GM18951 (cell line): ENCODE measurements at regions not wholly inside any gene's neighbourhood (a gene's known extent, or its start where the extent isn't known, plus 50 kb on each side); places are given as distances from the start of the nearest gene placed in this dataset.

Experiments used
- POLR2A ChIP-seq: IDR thresholded peaks from 4 replicates; pipeline ENCODE4 v1.6.1; 2011; ENCODE audit warnings: mild to moderate bottlenecking; ENCODE audit not compliant: insufficient read length, insufficient read depth; ENCODE audit errors: extremely low read depth
- in situ Hi-C: fragments of 300-500 bp; cut with MboI; formaldehyde crosslinking; loops from one replicate; pipeline ENCODE4 v1.12.0; 2022; ENCODE audit warnings: low sequenced_read_pairs, mixed read lengths, inconsistent platforms; ENCODE audit not compliant: unreplicated experiment

DNA sequence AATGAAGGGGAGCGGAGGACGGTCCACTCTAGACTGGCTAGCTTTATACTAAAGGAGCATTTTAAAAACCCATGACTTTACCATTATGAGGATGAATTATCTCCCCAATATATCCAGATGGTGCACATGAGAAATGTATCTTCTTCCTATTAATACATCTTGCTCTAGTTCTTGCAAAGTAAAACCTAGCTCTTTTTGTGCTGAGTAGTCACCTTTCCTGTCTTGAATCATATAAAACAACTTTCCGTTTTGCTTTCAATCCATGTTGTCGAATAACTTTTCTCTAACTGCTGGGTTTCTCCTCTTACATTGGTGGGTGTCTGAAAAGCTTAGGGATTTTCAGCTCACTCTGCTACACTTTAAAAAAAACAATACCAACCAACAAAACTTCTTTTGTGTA is 96.3 kb upstream of the TAC1 start:
- no peak for TF ChIP-seq POLR2A
- in situ Hi-C loops, result no loop called here

DNA sequence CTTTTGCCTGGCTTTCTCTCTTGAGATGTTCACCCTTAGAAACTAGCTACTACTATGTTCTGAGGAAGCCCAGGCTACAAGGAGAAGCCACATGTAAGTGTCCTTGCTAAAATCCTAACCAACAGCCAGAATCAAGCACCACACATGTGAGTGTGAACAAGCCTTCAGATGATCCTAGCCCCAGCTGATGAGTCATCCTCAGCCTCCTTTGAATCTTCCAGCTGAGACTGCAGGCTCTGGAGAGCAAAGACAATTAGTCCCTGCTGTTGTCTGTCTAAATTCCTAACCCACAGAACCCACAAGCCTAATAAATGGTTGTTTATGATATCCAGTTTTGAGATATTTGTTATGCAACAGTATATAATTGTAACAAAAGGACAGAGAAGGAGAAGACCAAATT is 92.8 kb upstream of the TAC1 start:
- no peak for TF ChIP-seq POLR2A
- in situ Hi-C loops, result no loop called here

DNA sequence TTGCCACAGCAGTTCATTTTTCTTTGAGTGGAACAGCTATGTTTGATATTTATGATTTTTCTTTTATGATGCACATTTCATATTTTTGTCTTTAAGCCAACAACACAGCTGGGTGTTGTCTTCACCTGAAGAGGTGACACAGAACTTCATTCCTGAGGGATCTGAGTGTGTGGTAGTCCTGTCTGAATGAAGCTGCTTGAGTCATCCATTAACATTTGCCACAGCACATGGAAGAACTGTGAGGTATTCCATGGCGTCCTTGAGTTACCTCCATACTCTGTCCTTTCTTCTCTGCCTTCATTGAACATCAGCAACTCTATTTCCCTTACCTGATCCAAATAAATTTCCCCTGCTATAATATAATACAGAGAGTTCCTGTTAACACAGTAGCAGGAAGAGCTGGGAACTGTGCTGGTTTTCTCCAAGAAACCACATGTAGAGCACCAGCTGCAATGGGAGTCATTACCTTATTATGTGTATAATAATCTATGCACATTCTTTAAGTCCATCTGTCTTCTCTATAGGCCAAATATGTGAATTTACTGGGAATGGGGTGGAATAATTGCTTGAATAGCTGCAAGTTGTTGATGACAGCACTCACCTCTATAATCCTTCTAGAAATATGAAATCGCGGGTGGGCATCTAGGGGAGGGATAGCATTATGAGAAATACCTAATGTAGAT is 72.4 kb upstream of the TAC1 start:
- TF ChIP-seq POLR2A, result no peak
- in situ Hi-C loops, result no loop called here

DNA sequence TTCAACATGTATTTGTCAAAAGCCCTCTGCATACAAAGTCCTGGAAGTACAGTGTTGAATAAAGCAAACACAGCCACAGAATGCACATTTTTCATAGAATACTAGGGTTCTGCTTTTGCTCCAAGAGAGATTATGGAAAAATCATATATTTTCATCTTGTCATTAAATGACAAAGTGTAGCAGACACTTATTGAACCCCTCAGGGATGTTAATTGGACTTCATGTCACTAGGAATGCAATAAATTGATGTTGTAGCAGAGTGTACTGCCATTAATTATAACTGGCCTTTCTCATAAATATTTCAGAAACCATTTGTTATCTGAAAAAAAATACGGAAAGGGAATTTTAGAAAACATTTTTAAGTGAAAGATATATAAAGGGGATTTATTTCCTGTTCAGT is 64.5 kb upstream of the TAC1 start:
- no peak for TF ChIP-seq POLR2A
- in situ Hi-C loops, result no loop called here

DNA sequence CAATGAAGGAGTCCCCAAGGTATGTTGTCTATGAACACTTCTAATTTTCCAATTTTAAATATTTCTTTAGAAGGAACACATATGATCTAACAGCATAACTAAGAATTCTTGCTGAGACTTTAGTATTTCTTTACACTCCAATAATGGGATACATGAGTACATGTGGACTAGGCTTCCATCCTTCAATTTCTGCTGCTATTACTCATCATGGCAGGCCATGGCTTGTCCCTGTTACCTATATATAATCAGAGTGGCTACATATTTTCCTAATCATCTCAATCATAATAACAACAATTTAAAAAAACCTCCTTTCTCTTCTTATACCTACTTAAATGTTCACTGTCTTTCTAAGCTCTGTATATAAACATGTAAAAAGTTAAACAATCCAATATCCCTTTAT is 60.3 kb upstream of the TAC1 start:
- in situ Hi-C loops, result no loop called here
- no peak for TF ChIP-seq POLR2A

DNA sequence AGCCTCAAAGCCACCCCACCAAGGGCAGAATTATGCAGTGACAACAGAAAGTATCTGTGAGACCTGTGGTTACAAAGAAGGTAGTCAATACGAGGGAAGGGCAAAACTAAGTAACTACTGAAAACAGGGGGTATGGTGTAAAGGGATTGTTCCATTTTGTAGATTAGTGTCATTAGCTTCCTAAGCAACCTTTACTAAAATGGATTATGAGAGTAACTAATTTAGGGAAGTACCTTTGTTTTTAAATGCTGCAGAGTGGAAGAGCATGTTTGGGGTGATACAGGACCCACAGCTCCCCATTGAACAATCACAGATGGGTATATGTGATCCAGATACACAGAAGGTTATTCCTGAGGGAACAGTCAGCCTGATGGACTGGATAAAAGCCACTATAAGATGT is 51.3 kb upstream of the TAC1 start:
- TF ChIP-seq POLR2A, result no peak

More for the DNA sequence above, 51.3 kb upstream of the TAC1 start:
- in situ Hi-C loops, result no loop called here
